GM12878 (cell line): ENCODE measurements at regions not wholly inside any gene's neighbourhood (a gene's known extent, or its start where the extent isn't known, plus 50 kb on each side); places are given as distances from the start of the nearest gene placed in this dataset.

ENCODE experiments used
- ATAC-seq: fragments of 200-7000 bp; cut with Tn5 transposase; 3 replicates; pipeline ENCODE4 v1.9.1; 2020; ENCODE audit warnings: mild to moderate bottlenecking, moderate library complexity
- BruUV-seq: library from RNA; stranded (reverse); fragments of 400-500 nt; replicated peaks from 2 replicates; lab custom pipeline; 2021; lab: Mats Ljungman, UMichigan
- CTCF ChIA-PET: fragments of 300-600 bp; sonication (Branson Sonifier 250); formaldehyde crosslinking; extraction: SDS; loops from one replicate; lab custom pipeline; 2021; ENCODE audit warnings: inconsistent platforms; lab: Yijun Ruan, JAX
- POLR2A ChIA-PET: fragments of 350-600 bp; formaldehyde crosslinking; extraction: SDS; loops from one replicate; lab custom pipeline; 2021; ENCODE audit warnings: inconsistent platforms; lab: Charles Lee
- RAD21 ChIA-PET: fragments of 300-600 bp; sonication (Branson Sonifier 250); formaldehyde crosslinking; loops from one replicate; lab custom pipeline; 2023; ENCODE audit warnings: antibody characterized with exemption; ENCODE audit not compliant: unreplicated experiment; lab: Charles Lee
- SMC1A ChIA-PET: fragments of 300-600 bp; sonication (Branson Sonifier 250); formaldehyde crosslinking; loops from one replicate; lab custom pipeline; 2023; ENCODE audit not compliant: unreplicated experiment, uncharacterized antibody; lab: Charles Lee
- DNase-seq: peaks from one replicate; pipeline ENCODE4 v3.0.0-alpha.2; 2011; ENCODE audit warnings: low read depth, low spot score
- FAIRE-seq: peaks from 3 replicates; lab custom pipeline; 2011; peaks lifted over from hg19 to GRCh38; lab: Jason Lieb, UNC
- H2AFZ ChIP-seq: 2 replicates; pipeline ENCODE4 v1.6.0; 2011; ENCODE audit warnings: low read depth, low read length, control low read depth; ENCODE audit not compliant: control insufficient read depth
- H3K27ac ChIP-seq: 2 replicates; pipeline ENCODE4 v1.5.1; 2011; ENCODE audit warnings: control low read depth; ENCODE audit not compliant: control insufficient read depth, insufficient read depth
- H3K27me3 ChIP-seq, 2 experiments: replicated peaks in 1 of 2; 2 replicates each; pipeline versions ENCODE4 v1.6.0 to v1.6.1; 2011; ENCODE audit warnings: low read length in 1 of 2; ENCODE audit not compliant: control insufficient read depth in 2 of 2, insufficient read depth in 2 of 2
- H3K36me3 ChIP-seq, 2 experiments: 2 replicates each; pipeline ENCODE4 v1.5.1; 2011; ENCODE audit warnings: low read length in 1 of 2; ENCODE audit not compliant: control insufficient read depth in 2 of 2, insufficient read depth in 2 of 2
- H3K4me1 ChIP-seq: 2 replicates; pipeline ENCODE4 v1.6.1; 2011; ENCODE audit warnings: mild to moderate bottlenecking, low read length, moderate library complexity, mixed read lengths; ENCODE audit not compliant: control insufficient read depth, insufficient read depth
- H3K4me2 ChIP-seq: 2 replicates; pipeline ENCODE4 v1.6.0; 2011; ENCODE audit warnings: control low read depth; ENCODE audit not compliant: control insufficient read depth, insufficient read depth
- H3K4me3 ChIP-seq: fragments of 200-600 bp; sonication (generic); 2 replicates; pipeline ENCODE4 v1.5.1; 2016
- H3K79me2 ChIP-seq: 2 replicates; pipeline ENCODE4 v1.6.0; 2011; ENCODE audit warnings: low read length; ENCODE audit not compliant: control insufficient read depth, insufficient read depth
- H3K9ac ChIP-seq: 2 replicates; pipeline ENCODE4 v1.8.0; 2011; ENCODE audit warnings: low read length, control low read depth, mixed read lengths; ENCODE audit not compliant: control insufficient read depth, insufficient read depth
- H3K9me3 ChIP-seq: replicated peaks from 3 replicates; pipeline ENCODE4 v1.5.1; 2011; ENCODE audit warnings: mild to moderate bottlenecking, low read length; ENCODE audit not compliant: control insufficient read depth, insufficient read depth
- H4K20me1 ChIP-seq: 2 replicates; pipeline ENCODE4 v1.6.0; 2011; ENCODE audit not compliant: control insufficient read depth, insufficient read depth
- BACH1 ChIP-seq: fragments of 450-650 bp; IDR thresholded peaks from 2 replicates; pipeline ENCODE4 v1.6.1; 2017; ENCODE audit warnings: mild to moderate bottlenecking, borderline replicate concordance
- BCL11A ChIP-seq: IDR thresholded peaks from 2 replicates; pipeline ENCODE4 v1.6.1; 2011; ENCODE audit warnings: low read depth, low read length
- CREM ChIP-seq: IDR thresholded peaks from 2 replicates; pipeline ENCODE4 v1.6.1; 2014; ENCODE audit warnings: antibody characterized with exemption, low read depth
- DPF2 ChIP-seq: fragments of 450-650 bp; IDR thresholded peaks from 2 replicates; pipeline ENCODE4 v1.6.1; 2017; ENCODE audit warnings: mild to moderate bottlenecking
- E2F8 ChIP-seq: fragments of 450-650 bp; IDR thresholded peaks from 2 replicates; pipeline ENCODE4 v1.6.1; 2018; ENCODE audit warnings: mild to moderate bottlenecking, low read depth, moderate library complexity; ENCODE audit not compliant: partially characterized antibody
- EGR1 ChIP-seq, 2 experiments: IDR thresholded peaks; 1 replicate in 1 of 2; 2 replicates in 1 of 2; pipeline ENCODE4 v1.6.1; 2011 to 2012; ENCODE audit warnings: low read depth in 2 of 2, low read length in 2 of 2, borderline replicate concordance in 1 of 2, mild to moderate bottlenecking in 1 of 2, moderate library complexity in 1 of 2
- EP300 ChIP-seq, 2 experiments: fragments of 150-350 bp in 1 of 2; IDR thresholded peaks; 2 replicates each; pipeline ENCODE4 v1.6.1; 2011 to 2012; ENCODE audit warnings: low read depth in 2 of 2, low read length in 2 of 2, borderline replicate concordance in 1 of 2, improper control_type of control experiment in 1 of 2, inconsistent platforms in 1 of 2; ENCODE audit not compliant: control insufficient read depth in 1 of 2
- JUNB ChIP-seq: IDR thresholded peaks from 2 replicates; pipeline ENCODE4 v1.6.1; 2016; ENCODE audit warnings: antibody characterized with exemption, mild to moderate bottlenecking
- LARP7 ChIP-seq: fragments of 450-650 bp; IDR thresholded peaks from 2 replicates; pipeline ENCODE4 v1.6.1; 2017; ENCODE audit warnings: mild to moderate bottlenecking
- PML ChIP-seq: IDR thresholded peaks from 2 replicates; pipeline ENCODE4 v1.6.1; 2012; ENCODE audit warnings: low read length, inconsistent platforms
- POLR2AphosphoS5 ChIP-seq: IDR thresholded peaks from 2 replicates; pipeline ENCODE4 v1.6.1; 2011; ENCODE audit warnings: mild to moderate bottlenecking, low read length, inconsistent platforms
- RAD21 ChIP-seq: IDR thresholded peaks from 2 replicates; pipeline ENCODE4 v1.6.1; 2011; ENCODE audit warnings: mild to moderate bottlenecking, low read depth, low read length, moderate library complexity; ENCODE audit not compliant: insufficient read depth
- RELA ChIP-seq: fragments of 450-650 bp; IDR thresholded peaks from 2 replicates; pipeline ENCODE4 v1.8.0; 2014; ENCODE audit warnings: borderline replicate concordance; ENCODE audit not compliant: partially characterized antibody
- REST ChIP-seq: IDR thresholded peaks from 2 replicates; pipeline ENCODE4 v1.6.1; 2012; ENCODE audit warnings: mild to moderate bottlenecking, low read depth, low read length
- SMAD5 ChIP-seq: IDR thresholded peaks from 2 replicates; pipeline ENCODE4 v1.6.1; 2016; ENCODE audit warnings: antibody characterized with exemption, low read depth
- ZNF274 ChIP-seq: IDR thresholded peaks from one replicate; pipeline ENCODE4 v1.8.0; 2011; ENCODE audit not compliant: insufficient read length, insufficient read depth
- ZZZ3 ChIP-seq: IDR thresholded peaks from 2 replicates; pipeline ENCODE4 v1.6.1; 2011; ENCODE audit warnings: low read depth; ENCODE audit not compliant: control insufficient read depth, insufficient read length
- WGBS: methylation state at CpG from one replicate; pipeline ENCODE4 v1.1.6; 2016; ENCODE audit warnings: low lambda C conversion rate; ENCODE audit not compliant: insufficient replicate concordance, insufficient coverage; ENCODE audit errors: missing lambda C conversion rate; 5-methylcytosine and 5-hydroxymethylcytosine counted together
- in situ Hi-C: fragments of 300-500 bp; cut with MboI; formaldehyde crosslinking; loops from 9 replicates; pipeline ENCODE4 v1.14.3; 2018; ENCODE audit warnings: mixed read lengths
- intact Hi-C: fragments of 100-400 bp; cut with micrococcal nuclease; formaldehyde crosslinking; loops from one replicate; pipeline ENCODE4 v1.14.2; 2022; ENCODE audit not compliant: unreplicated experiment
- TF ChIP-seq, protein P1 (sequence below): IDR thresholded peaks from 2 replicates; pipeline ENCODE4 v1.6.1; 2011; ENCODE audit warnings: low read depth, mild to moderate bottlenecking, low read length, moderate library complexity, borderline replicate concordance; ENCODE audit errors: extremely low read depth
- TF ChIP-seq, protein P2 (sequence below): fragments of 450-650 bp; IDR thresholded peaks from 2 replicates; pipeline ENCODE4 v1.6.1; 2016; ENCODE audit warnings: mild to moderate bottlenecking

DNA sequence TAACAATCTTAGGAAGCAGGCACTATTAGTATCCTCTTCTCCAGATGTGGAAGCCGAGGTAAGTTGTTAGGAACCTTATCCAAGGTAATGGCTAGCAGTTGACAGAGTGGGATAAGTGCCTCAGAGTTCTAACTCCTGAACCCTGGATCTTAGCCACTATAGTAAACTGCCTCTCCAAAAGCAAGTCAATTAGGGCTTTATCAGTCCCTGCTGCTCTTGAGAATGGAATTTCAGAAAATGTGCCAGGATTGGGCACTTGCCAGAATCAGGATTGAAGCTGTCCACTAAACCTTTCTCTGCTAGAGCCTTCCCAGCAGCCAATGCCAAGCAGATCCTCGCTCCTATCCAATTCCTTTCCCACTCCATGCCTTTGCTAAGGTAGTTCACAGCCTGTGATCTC lies 777.5 kb upstream of the POM121L12 start:
- DNase-seq: no peak
- BruUV-seq: no TSS peak

More for the DNA sequence above, 777.5 kb upstream of the POM121L12 start:
- TF ChIP-seq, protein P1, sequence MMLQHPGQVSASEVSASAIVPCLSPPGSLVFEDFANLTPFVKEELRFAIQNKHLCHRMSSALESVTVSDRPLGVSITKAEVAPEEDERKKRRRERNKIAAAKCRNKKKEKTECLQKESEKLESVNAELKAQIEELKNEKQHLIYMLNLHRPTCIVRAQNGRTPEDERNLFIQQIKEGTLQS: no peak
- TF ChIP-seq RAD21: no peak
- no peak for TF ChIP-seq BCL11A
- no peak for TF ChIP-seq BACH1
- TF ChIP-seq JUNB: no peak
- no peak for TF ChIP-seq PML
- TF ChIP-seq EGR1 (IDR thresholded peaks at IDR 0.05; ENCODE audit: borderline replicate concordance in 1 of 2, low read depth in 2 of 2, low read length in 2 of 2): no peak
- TF ChIP-seq, protein P2, sequence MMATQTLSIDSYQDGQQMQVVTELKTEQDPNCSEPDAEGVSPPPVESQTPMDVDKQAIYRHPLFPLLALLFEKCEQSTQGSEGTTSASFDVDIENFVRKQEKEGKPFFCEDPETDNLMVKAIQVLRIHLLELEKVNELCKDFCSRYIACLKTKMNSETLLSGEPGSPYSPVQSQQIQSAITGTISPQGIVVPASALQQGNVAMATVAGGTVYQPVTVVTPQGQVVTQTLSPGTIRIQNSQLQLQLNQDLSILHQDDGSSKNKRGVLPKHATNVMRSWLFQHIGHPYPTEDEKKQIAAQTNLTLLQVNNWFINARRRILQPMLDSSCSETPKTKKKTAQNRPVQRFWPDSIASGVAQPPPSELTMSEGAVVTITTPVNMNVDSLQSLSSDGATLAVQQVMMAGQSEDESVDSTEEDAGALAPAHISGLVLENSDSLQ: no peak
- TF ChIP-seq ZZZ3: no peak
- no peak for TF ChIP-seq RELA
- no peak for TF ChIP-seq SMAD5
- no peak for TF ChIP-seq DPF2
- no peak for TF ChIP-seq CREM
- no peak for TF ChIP-seq ZNF274
- no peak for TF ChIP-seq E2F8
- no peak for TF ChIP-seq EP300 (IDR thresholded peaks at IDR 0.05; ENCODE audit: borderline replicate concordance in 1 of 2, control insufficient read depth in 1 of 2, low read depth in 2 of 2, low read length in 2 of 2)
- no peak for TF ChIP-seq REST
- no peak for TF ChIP-seq LARP7
- no peak for TF ChIP-seq POLR2AphosphoS5
- H4K20me1 ChIP-seq: no peaks in the 10 kb centered on the region
- no peak for FAIRE-seq
- no peak overlapping the region for H2AFZ ChIP-seq
- intact Hi-C loops: no loop called here
- H3K27me3 ChIP-seq: no peaks in the 10 kb centered on the region
- no peak overlapping the region for H3K27ac ChIP-seq
- H3K4me1 ChIP-seq: no peaks in the 10 kb centered on the region
- no peaks in the 10 kb centered on the region for H3K36me3 ChIP-seq
- no peak overlapping the region for H3K9ac ChIP-seq
- CTCF ChIA-PET: no interaction called here
- RAD21 ChIA-PET: no interaction called here
- in situ Hi-C loops: no loop called here
- H3K4me2 ChIP-seq: no peak overlapping the region
- H3K9me3 ChIP-seq: no peaks in the 10 kb centered on the region
- SMC1A ChIA-PET: no interaction called here
- no peak for ATAC-seq
- POLR2A ChIA-PET: no interaction called here
- no peaks in the 10 kb centered on the region for H3K79me2 ChIP-seq
- WGBS: 0% methylated on average over 2 of the region's 2 CpGs
- H3K4me3 ChIP-seq: no peak overlapping the region
